PC-9 (cell line): ENCODE measurements at regions not wholly inside any gene's neighbourhood (a gene's known extent, or its start where the extent isn't known, plus 50 kb on each side); places are given as distances from the start of the nearest gene placed in this dataset.

ENCODE experiments used
- CTCF ChIP-seq: fragments of 200-600 bp; sonication (generic); conservative IDR thresholded peaks from 2 replicates; pipeline ENCODE4 v1.6.1; 2017; ENCODE audit warnings: mixed run types, antibody characterized with exemption, mild to moderate bottlenecking, moderate library complexity
- EZH2 ChIP-seq: fragments of 200-600 bp; sonication (generic); IDR thresholded peaks from 2 replicates; pipeline ENCODE4 v1.8.0; 2017; ENCODE audit warnings: antibody characterized with exemption, low read depth

- TF ChIP-seq CTCF (no peak), EZH2 (no peak)
These were observed 633.6 kb downstream of the ZNF385D start for GRCh38 chr3:21117370-21117769.
